NCI-H2196 (cell line): ENCODE measurements at regions not wholly inside any gene's neighbourhood (a gene's known extent, or its start where the extent isn't known, plus 50 kb on each side); places are given as distances from the start of the nearest gene placed in this dataset.

ENCODE experiments used
- DNase-seq: peaks from one replicate; lab custom pipeline; 2025; ENCODE audit not compliant: unreplicated experiment; lab: John Stamatoyannopoulos, UW

DNA sequence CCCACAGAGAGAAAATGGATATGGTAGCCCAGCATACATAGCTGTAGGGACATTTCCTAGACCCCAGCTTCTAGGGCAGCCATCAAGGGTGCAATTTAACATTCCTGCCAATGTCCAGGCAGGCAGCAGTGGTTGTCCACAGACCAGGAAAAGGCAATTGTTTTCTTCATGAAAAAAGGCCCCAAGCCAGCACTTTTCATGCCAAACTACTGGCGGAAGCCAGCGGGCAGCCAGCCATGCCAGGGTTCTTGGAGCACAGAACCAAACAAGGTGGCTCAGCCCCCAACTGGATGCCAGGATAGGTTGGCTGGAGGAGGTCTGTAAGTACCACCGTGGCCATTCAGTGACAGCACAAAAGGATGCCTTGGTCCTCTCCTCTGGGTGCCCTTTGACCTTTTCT lies 94.6 kb downstream of the BANF2 start:
- DNase-seq, result peak; percentile 34

DNA sequence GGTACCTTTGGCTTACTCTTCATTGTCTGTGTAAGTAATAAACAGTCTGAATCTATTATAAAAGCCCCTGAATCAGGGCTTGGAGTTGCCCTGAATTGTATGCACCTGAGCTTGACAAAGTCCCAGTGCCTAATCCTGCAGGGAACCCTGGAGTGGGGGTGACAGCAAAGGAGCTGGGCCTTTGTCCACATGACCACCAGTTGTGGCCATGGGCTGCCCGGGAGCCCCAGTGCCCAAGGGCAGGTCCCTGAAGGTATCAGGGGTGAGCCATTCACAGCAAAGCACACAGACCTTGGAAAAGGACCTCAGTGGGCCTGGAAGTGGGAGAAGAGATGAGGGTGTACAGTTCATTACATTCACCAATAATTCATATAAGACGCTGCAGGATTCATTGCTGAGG lies 94.2 kb downstream of the BANF2 start:
- no peak for DNase-seq

DNA sequence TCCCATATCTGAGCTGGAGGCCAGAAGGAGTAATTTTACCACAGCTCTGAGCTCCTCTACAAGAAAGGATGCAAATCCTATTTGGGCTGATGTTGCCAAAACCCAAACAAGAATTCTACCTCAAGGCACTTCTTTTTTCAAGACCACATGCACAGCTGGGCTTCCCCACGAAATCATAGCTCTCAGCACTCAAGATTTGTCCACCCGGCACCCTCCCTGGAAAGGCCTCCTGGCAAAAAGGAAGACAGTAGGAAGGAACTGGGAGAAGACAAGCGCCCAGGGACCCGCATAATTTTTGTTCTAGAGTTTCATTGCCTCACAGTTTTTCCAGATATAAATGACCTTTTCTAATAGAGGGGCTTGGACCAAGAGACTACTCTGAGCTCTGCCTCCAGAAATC lies 90.5 kb downstream of the BANF2 start:
- DNase-seq, result no peak

GRCh38 chr20:17787816-17788215 lies 88.0 kb downstream of the BANF2 start:
- no peak for DNase-seq

DNA sequence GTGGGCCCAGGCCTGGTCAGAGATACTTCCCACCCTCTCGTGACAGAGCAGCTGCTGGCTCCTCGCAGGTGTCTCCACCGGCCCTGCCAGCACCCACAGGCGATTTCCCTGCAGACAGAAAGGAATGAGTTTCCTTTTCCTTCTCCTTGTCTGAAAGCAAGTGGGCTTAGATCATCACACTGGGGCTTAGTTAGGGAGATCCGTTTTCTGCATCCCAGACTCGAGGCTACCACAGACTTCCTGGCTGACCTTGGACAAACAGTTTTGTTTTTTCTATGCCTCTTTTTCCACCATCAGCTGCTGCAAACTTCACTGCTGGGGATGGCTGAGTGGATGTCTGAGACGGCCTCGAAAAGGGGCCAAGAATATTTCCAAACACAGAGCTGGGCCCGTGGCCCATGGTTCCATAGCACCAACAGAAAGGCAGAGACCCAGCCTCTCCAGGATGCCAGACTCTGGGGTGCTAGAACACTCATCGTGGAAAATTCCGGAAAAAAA lies 86.5 kb downstream of the BANF2 start:
- no peak for DNase-seq
